ENCODE measurements at regions not wholly inside any gene's neighbourhood (a gene's known extent, or its start where the extent isn't known, plus 50 kb on each side); places are given as distances from the start of the nearest gene placed in this dataset.
"Not testable (repeated sequence)": the region's sequence is repeated elsewhere in the genome, so short reads cannot be mapped to it uniquely, and the experiment has no call there.

DNA sequence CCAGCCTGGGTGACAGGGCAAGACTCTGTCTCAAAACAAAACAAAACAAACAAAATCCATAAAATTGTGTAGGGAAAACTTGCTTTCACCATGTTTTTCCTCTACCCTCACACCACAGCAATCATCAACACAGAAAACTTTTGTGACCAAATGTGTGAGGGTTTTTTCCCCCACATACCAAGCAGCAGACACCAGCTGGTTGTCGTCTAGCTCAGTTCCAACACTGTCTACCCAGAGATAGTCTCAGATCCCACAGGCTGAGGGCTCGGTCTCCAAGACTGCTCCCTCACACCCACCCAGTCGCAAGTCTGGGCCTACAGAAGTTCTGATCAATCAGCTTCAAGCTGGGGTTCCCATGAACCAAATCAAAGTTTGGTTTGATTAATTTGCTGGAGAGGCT, 322.4 kb upstream of the MAGI2 start:
- no peak for DNase-seq

DNA sequence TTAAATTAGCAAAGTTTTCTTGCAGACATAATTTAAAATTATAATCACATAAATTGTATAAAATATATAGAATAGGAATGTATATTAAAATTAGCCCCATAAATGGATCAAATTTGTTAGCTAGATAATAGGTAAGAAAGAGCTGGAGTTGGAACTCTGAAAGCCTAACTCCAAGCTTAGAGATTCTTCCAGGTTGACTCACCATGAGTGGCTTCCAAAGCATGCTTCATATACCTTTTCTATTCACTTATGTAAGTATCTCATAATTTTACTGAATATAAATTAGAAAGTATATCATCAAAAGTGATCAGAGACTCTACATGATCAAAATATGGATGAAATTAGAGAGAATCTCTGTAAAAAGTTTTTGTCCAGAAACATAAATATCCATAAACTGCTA, 320.7 kb upstream of the MAGI2 start:
- no peak for DNase-seq

DNA sequence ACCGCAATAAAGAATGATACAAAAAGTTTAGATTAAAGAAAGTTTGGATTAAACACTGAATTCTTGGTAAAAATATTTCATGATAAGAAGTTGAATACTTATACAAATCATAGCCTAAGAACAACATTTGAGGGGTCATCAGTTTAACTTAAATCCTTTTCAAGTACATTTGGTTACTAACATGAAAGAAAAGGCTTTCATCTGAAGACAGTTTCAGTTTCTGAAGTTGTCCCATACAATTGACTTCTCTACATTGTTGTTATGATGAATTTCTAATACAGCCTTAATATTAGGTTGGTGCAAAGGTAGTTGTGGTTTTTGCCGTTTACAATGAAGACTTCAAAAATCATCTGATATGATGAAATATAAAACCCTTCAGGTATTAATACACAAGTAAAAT, 317.5 kb upstream of the MAGI2 start:
- DNase-seq = no peak

DNA sequence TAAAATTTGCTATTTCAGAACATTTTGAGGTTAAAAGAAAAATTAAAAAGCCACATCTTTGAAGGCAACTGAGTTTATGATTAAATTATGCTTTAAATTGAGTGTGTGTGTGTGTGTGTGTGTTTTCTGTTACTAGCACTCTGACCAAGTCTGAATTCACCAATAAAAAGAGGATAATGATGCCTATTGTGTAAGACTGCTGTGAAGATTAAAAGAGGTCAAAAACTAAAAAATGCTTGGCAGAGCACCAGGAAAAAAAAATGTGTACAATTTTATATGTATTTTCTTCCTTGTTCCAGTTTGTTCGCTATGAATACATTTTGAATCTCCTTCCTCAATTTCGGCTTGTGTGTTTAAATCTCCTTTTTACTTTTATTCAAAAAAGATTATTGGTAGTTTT, 316.6 kb upstream of the MAGI2 start:
- DNase-seq = no peak

DNA sequence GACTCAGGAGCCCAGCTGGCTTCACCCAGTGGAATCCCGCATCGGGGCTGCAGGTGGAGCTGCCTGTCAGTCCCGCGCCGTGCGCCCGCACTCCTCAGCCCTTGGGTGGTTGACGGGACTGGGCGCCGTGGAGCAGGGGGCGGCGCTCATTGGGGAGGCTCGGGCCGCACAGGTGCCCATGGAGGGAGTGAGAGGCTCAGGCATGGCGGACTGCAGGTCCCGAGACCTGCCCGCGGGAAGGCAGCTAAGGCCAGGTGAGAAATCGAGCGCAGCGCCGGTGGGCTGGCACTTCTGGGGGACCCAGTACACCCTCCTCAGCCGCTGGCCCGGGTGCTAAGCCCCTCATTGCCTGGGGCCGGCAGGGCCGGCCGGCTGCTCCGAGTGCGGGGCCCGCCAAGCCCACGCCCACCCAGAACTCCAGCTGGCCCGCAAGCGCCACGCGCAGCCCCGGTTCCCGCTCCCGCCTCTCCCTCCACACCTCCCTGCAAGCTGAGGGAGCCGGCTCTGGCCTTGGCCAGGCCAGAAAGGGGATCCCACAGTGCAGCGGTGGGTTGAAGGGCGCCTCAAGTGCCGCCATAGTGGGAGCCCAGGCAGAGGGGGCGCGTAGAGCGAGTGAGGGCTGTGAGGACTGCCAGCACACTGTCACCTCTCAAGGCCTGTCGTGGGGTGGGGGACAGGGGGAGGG, 314.6 kb upstream of the MAGI2 start:
- not testable (repeated sequence) for DNase-seq

DNA sequence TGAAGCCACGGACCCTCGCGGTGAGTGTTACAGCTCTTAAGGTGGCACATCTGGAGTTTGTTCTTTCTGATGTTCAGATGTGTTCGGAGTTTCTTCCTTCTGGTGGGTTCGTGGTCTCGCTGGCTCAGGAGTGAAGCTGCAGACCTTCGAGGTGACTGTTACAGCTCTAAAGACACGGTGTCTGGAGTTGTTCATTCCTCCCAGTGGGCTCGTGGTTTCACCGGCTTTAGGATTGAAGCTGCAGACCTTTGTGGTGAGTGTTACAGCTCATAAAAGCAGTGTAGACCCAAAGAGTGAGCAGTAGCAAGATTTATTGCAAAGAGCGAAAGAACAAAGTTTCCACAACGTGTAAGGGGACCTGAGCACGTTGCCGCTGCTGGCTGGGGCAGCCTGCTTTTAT, 313.7 kb upstream of the MAGI2 start:
- not testable (repeated sequence) for DNase-seq

DNA sequence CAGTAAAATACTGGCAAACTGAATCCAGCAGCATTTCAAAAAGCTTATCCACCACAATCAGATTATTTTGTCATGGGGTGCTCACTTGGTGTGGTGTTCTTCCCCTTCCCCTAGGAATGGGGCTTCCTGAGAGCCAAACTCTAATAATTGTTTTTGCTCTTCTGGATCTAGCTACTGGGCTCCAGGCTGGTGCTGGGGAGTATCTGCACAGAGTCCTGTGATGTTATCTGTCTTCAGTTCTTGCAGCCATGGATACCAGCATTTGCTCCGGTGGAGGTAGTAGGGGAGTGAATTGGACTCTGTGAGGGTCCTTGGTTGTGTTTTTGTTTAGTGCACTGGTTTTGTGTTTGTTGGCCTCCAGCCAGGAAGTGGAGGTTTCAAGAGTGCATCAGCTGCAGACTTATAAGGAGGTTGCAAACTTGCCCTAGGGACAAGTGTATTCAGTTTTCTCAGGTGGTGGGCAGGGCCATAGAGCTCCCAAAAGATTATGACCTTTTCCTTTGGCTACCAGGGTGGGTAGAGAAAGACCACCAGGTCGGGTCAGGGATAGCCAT, 308.5 kb upstream of the MAGI2 start:
- no peak for DNase-seq

DNA sequence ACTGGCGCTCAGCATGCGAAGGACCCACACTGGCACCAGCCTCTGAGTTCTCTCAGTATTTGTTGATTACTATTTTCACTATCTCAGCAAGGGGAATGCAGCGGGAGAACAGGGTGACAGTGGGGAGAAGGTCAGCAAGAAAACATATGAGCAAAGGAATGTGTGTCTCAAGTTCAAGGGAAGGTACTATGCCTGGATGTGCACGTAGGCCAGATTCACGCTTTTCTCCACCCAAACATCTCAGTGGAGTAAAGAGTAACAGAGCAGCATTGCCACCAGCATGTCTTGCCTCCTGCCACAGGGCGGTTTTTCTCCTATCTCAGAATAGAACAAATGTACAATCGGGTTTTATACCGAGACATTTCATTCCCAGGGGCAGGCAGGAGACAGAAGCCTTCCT, 297.5 kb upstream of the MAGI2 start:
- not testable (repeated sequence) for DNase-seq

DNA sequence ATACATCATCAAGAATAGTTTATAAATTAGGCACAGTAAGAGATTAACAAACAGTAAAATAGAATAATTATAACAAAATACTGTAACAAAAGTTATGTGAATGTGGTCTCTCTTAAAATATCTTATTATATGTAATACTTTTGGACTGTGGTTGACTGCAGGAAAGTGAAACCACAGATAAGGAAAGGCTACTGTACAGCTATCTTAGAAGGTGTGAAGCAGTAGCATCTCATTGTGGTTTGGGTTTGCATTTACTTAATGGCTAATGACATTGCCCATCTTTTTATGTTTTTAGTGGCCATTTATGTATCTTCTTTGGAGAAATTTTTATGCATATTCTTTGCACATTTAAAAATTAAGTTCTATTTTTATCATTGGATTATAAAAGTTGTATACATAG, 296.4 kb upstream of the MAGI2 start:
- DNase-seq = no peak

DNA sequence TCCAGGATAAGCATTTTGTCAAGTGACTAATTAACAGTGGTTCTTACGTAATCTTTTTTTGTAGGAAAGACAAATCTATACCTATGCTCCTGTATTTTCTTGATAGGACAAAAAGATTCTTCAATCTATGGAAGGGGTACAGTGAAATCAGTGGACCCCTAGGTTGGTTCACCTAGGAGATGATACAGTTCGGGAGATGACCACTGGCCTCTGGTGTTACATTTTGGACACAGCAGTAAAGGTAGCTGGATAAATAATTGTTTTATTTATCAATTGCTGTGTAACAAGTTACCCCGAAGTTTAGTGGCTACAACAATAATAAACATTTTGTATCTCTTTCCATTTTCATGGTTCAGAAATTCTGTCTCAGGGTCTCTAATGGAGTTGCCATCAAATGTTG, 288.2 kb upstream of the MAGI2 start:
- DNase-seq = no peak

DNA sequence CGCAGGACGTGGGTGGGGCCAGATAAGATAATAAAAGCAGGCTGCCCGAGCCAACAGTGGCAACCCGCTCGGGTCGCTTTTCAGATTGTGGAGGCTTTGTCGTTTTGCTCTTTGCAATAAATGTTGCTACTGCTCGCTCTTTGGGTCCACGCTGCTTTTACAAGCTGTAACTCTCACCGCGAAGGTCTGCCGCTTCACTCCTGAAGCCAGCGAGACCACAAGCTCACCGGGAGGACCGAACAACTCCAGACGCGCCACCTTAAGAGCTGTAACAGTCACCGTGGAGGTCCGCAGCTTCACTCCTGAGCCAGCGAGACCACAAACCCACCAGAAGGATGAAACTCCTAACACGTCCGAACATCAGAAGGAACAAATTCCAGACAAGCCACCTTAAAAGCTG, 286.6 kb upstream of the MAGI2 start:
- no peak for DNase-seq

DNA sequence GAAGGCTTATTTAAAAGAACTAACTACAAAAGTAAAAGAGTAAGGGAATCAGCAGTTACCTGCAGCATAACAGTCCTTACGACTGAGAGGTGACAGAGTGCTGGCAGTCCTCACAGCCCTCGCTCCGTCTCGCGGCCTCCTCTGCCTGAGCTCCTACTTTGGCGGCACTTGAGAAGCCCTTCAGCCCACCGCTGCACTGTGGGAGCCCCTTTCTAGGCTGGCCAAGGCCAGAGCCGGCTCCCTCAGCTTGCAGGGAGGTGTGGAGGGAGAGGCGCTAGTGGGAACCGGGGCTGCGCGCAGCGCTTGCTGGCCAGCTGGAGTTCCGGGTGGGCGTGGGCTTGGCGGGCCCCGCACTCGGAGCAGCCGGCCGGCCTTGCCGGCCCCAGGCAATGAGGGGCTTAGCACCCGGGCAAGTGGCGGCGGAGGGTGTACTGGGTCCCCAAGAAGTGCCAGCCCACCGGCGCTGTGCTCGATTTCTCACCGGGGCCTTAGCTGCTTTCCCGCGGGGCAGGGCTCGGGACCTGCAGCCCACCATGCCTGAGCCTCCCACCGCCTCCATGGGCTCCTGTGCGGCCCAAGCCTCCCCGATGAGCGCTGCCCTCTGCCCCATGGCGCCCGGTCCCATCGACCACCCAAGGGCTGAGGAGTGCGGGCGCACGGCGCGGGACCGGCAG, 285.7 kb upstream of the MAGI2 start:
- DNase-seq = not testable (repeated sequence)

DNA sequence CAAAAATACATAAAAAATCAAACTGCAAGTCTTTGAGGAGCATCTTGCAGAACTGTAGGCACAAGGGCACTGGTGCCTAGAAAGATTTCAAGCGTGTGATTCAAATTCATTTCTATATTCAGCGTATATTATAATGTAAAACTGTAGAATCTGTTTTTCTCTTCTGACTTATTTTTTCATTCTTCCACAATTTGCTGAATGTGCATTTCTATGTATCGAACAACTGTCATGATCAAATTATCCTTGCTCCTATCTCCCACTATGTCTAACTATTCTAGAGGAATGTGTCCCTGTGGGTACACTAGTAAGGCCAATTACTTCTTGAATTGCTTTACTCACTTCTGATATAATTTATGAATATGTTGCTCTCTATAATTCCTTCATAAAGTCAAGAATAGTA, 283.0 kb upstream of the MAGI2 start:
- DNase-seq = no peak

DNA sequence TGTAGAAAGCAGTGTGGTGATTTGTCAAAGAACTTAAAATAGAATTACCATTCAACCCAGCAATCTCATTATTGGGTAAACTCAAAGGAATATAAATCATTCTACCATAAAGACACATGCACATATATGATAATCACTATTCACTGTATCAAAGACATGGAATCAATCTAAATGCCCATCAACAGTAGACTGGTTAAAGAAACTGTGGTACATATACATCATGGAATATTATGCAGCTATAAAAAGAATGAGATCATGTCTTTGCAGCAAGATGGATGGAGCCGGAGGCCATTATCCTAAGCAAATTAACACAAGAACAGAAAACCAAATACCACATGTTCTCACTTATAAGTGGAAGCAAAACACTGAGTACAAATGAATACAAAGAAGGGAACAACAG, 281.5 kb upstream of the MAGI2 start:
- DNase-seq = no peak

DNA sequence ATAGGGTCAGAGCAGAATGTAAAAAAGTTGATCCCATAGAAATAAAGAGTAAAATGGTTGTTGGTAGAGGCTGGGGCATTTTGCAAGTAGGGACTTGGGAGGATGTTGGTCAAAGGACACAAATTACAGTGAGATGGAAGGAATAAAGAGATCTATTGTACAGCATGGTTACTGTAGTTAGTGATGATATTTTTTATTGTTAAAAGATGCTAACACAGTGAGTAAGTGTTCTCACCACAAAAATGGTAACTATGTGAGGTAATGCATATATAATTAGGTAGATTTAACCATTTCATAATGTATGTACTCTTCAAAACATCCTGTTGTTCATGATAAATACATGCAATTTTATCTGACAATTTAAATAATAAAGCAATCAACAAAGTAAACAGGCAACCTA, 280.7 kb upstream of the MAGI2 start:
- DNase-seq = no peak

DNA sequence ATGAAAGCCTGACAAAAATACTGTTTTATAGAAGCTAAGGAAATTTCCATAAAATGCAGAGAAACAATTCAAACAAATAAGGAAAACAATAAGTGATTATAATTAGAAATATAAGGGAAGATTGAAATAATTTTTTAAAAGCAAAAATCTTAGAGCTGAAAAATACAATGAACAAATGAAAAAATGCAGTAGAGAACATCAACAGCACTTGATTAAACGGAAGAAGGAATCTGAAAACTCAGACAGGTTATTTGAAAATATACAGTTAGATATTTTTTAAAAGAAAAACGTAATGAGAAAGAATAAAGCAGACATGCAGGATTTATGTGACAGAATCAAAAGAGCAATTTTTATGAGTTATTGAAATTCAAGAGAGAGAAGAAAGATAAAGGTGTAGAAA, 279.1 kb upstream of the MAGI2 start:
- no peak for DNase-seq

DNA sequence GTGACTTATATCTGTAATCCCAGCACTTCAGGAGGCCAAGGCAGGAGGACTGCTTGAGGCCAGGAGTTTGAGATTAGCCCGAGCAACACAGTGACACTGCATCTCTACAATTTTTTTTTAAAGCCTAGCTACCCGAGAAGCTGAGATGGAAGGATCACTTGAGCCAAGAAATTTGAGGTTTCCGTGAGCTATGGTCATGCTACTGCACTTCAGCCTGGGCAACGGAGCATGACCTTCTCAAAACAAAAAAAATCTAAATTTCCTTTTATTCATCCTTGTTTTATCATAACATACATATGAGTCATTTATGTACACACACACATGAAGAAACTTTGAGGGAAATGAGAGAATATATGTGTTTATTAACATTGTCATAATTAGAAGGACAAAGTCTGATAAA, 277.5 kb upstream of the MAGI2 start:
- no peak for DNase-seq

DNA sequence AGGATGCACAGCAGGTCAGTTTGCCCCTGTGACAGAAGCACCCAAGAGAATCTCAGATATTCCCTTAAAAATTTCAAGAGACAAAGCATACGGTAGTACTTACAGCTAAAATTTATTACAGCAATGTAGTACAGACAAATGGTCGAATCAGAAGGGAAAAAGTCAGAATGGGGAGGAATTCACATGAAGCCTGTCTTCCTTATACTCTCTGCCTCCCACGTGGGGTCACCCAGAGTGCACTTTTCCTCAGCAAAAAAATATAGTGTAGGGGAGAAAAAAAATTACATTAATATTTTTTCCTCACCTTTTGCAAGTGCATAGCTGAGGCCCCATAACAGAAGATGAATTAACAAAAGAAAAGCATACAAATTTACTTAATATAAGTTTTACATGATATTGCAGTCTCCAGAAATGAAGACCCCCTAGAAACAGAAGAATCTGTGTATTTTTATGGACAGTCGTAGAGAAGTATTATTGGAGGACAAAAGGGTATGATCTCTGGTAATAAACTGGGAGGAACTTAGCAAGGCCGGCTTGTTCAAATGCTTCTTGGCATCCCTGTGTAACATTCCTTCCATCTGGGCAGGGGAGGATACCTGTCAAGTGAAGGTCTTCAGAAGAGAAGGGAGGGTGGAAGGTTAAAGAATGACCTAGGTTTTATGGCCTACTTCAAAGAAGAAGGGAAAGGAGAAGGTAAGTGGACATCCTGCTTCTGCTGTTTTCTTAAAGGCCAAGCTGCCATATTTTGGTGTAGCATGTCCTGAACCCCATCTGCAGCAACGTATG, 270.6 kb upstream of the MAGI2 start:
- no peak for DNase-seq

DNA sequence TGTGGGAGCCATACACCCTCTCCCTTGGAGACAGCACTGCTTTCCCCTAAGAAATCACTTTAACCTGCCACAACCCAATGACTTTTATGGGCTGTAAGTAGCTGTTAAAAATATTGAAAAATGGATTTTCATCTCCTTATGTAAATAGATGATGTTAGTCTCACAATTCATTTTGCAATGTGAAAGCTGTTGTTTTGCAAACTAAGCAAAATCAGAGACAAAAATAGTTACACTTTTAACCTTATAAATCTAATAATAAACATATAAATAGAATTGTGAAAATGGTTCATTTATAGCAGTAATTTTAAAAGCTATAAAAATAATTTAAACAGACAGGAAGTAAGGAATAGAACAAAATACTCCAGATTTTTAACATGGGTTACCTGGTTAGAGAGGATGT, 268.8 kb upstream of the MAGI2 start:
- DNase-seq = no peak

DNA sequence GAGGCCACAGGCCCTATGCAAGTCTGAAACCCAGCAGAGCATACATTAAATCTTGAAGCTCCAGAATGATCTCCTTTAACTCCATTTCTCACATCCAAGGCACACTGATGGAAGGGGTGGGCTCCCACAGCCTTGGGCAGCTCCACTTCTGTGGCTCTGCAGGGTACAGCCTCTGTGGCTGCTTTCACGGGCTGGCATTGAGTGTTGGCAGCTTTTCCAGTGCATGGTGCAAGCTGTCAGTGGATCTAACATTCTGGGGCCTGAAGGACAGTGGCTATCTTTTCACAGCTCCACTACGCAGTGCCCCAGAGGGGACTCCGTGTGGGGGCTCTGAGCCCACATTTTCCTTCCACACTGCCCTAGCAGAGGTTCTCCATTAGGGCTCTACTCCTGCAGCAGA, 265.7 kb upstream of the MAGI2 start:
- no peak for DNase-seq

DNA sequence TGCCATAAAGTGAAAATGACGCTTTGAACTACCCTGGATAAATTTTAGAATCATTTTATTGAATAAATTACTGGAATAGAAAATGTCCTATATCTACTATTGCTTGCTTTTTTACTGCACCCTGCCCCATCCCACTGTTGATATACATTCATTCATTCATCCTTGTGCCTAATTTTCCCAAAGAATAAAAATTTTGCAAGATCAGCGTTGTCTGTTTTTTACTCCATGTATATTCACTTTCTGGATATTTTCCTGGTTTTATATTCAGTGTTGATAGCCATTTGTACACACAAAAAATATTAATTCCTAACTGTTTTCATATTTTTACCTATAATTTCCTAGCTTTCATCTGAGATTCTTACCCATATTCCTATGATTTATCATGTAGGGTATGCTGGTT, 262.9 kb upstream of the MAGI2 start:
- DNase-seq = no peak

DNA sequence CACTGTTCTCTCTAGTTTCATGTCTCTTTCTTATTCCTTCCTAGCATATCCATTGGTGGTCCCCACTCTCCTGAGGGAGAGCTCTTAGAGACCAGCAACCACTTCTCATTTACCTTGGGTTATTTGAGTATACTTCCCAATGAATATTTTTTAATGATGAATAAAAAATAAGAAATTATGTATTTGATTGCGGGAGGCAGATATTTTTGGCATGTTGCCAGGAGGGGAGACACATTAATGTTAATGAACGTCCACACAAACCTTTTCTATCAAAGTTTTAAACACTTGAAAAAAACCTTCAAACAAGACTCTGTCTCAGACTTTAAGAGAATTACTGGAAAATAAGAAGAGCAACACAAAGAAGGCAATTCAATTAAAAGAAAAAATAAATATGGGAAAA, 260.6 kb upstream of the MAGI2 start:
- DNase-seq = no peak

DNA sequence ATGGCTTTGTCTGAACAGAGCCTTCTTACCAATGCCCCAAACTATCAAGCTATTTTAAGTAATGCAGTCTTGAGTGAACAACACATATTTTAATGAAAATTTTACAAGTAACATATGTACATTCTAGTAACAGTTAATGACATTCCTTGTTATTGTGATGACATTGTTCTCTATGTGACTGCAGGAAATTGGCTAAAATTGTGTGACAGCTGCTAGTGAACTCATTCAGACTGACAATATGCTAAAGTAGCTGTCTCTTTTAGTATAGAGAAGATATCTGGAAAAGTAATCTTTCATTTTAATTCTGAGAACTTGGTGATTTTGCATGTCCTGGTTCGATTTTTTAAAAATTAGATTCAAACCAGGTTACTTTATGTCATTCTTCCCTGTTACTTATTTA, 259.8 kb upstream of the MAGI2 start:
- no peak for DNase-seq

DNA sequence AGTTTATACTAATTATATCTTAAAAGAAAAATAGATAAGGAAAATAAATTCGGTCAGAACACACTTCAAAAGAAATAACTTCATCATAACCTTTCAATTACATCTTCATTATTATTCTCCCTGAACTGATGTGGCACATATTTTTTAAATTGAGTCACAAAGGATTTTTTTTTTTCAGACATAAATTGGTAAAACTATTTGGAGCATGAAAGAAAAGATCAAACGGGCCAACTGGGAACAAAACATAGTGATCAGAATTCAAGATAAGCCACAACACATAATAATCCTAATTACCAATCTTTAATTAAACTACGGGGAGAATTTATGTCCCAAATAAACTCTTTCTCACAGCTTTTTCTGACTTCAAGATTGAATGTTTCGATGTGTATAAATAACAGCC, 258.2 kb upstream of the MAGI2 start:
- DNase-seq = no peak
